NAMALWA (cell line): ENCODE measurements at regions not wholly inside any gene's neighbourhood (a gene's known extent, or its start where the extent isn't known, plus 50 kb on each side); places are given as distances from the start of the nearest gene placed in this dataset.
"Not testable (repeated sequence)": the region's sequence is repeated elsewhere in the genome, so short reads cannot be mapped to it uniquely, and the experiment has no call there.

Experiments used
- DNase-seq: peaks from one replicate; pipeline ENCODE4 v3.0.0-alpha.2; 2015; ENCODE audit warnings: low spot score

DNA sequence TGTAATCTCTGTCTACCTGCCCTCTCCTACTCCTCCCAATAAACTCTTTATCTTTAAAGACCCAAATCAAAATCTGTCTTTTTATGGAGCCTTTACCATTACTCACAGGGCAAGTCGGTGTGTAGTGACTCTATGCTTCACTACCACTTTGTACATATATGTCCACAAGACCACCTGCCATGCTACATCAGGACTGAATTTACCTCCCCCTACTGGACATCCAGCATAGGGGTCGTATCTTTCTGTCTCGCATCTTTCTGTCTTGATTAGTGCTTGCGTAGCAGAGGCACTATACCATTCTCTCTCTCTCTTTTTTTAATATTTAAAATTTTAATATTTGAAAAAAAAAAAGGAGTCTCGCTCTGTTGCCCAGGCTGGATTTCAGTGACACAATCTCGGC is 587.5 kb downstream of the SOX5 start:
- peak; percentile 38 for DNase-seq

DNA sequence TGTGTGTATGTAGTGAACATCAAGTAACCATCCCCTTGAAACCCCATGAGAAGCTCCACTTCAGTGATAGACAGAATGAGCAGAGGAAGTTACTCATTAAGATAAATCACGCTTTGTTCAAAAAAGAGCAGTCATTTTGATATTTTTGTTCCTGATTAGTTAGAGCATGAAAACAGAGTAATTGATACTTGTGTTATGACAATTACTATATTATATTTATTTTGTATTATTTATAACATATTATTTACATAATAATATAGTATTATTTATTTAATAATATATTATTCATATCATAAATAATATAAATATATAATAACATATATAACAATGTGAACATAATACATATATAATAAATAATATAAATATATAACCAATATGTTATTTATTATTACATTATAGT is 580.9 kb downstream of the SOX5 start:
- DNase-seq, result no peak

DNA sequence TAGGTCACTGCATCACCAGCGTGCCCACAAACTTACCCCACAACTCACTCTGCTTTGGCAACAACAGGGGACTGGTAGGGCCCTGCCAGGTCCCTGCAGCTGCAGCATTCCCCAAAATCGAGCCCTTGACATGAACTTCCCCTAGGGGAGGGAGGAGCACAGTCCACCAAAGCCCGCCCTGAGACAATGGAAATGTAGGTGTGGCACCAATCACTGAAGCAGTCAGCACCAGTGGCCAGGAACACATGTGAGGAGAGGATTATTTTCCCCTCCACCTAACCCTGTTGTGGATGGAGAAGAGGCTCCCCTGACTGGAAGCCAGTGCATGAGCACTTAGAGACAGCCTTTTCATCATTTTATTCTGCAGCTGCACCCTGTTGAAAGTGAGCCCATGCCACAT is 573.8 kb downstream of the SOX5 start:
- DNase-seq, result no peak

- peak; percentile 16 for DNase-seq
Observed at GRCh38 chr12:23376238-23376637, 573.2 kb downstream of the SOX5 start.

DNA sequence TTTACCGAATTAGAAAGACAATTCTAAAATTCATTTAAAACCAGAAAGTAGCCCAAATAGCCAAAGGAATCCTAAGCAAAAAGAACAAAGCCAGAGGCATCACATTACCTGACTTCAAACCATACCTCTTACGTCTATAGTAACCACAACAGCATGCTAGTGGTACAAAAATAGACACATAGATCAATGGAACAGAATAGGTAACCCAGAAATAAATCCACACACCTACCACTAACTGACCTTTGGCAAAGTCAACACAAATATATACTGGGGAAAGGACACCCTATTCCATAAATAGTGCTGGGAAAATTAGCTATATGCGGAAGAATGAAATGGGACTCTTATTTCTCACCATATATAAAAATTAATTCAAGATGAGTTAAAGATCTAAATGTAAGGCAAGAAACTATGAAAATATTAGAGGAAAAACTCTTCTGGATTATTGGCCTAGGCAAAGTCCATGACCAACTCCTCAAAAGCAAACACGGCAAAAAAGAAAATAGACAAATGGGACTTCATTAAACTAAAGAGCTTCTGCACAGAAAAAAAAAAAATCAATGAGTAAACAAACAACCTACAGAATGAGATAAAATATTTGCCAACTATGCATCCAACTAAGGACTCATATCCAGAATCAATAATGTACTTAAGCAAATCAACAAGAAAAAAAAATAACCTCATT is 568.9 kb downstream of the SOX5 start:
- DNase-seq, result no peak

DNA sequence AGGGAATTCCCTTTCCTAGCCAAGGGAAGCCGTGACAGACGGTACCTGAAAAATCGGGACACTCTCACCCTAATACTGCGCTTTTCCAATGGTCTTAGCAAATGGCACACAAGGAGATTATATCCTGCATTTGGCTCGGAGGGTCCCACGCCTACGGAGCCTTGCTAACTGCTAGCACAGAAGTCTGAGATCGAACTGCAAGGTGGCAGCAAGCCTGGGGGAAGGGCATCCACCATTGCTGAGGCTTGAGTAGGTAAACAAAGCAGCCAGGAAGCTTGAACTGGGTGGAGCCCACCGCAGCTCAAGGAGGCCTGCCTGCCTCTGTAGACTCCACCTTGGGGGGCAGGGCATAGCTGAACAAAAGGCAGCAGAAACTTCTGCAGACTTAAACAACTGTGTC is 560.6 kb downstream of the SOX5 start:
- not testable (repeated sequence) for DNase-seq

DNA sequence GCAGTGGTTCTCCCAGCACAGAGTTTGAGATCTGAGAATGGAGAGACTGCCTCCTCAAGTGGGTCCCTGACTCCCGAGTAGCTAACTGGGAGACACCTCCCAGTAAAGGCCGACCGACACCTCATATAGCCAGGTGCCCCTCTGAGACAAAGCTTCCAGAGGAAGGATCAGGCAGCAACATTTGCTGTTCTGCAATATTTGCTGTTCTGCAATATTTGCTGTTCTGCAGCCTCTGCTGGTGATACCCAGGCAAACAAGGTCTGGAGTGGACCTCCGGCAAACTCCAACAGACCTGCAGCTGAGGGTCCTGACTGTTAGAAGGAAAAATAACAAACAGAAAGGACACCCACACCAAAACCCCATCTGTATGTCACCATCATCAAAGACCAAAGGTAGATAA is 560.2 kb downstream of the SOX5 start:
- DNase-seq, result not testable (repeated sequence)

DNA sequence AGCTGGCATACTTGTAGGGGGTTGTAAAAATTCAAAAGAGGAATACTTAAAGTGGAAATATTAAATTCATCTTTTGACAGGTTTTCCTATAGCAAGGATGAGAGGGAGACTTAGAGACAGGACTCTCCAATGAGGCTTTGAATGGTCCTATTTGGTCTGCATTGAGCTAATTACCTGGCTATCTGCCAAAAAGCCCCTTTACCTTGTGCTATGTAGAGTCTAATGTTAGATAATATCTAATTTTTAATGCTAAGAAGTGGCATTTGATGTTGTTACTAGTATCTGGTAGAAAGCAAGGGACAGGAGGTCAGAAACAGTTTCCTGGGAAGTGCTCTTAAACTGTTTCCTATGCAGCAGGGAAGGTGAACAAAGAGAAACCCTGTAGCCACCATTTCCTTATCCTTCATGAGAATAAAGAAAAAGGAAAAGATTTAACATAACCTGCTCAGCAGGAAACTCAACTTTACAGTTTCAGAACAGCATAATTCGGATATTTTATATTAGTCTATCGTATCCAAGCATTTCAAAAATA is 550.0 kb downstream of the SOX5 start:
- no peak for DNase-seq

DNA sequence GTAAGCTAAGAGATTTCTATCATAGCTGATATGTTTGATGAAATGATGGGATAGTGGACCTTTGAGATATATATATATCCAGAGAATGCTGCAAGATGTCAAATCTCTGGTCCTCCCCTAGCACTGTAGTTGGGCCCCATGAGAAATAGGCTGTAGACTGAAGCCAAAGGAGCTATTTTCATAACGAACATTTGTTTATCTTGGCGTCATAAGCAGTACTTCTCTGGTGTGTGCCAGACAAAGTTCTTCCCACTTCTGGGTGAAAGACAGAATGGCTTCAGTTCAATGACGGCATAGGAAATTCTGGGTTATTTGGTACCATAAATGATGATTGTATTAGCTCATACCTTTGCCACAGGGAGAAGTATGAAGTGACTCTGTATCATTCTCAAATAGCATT is 534.3 kb downstream of the SOX5 start:
- no peak for DNase-seq

DNA sequence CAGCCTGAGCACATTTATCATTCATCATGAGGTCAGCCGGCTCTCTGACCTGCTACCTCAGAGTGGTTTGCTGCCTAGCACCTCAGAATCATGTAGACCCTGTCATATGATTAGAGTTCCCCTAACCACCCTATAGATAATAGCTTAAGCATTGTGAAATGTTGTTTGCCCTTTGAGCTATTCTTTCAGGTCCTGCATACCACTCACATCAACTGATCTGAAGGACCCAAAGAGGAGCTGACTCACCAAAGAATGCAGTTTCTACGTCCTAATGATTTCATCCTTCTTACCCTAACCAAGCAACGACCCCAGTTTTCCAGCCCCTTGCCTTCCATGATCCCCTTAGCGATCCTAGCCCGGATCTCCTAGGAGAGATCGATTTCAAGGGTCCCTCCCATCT is 527.9 kb downstream of the SOX5 start:
- DNase-seq, result no peak

DNA sequence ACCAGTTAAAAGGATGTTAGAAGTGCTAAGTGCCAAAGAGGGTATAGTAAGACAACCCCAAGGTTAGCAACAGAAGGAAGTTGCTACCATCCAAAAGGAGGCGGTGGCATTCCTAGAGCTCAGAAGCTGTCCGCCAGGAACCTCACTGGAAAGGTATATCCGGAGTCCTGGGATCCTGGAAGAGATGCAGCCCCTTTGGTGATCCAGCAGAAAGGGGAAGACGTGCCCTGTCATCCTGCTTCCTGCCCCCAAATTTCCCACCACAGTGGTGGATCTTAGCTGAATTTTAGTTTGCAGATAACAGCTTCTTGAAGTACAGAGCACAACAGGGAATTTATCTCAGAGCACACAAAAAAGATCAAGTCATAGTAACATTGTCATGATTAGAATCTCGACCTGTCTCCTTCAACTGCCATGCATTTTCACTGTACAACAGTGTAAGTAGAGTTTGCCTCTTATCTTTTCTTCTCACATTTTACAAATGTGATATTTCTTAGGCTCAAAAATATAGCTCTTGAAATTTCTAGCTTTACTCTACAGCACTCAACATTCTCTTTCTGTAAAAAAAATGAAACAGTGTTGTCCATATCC is 526.3 kb downstream of the SOX5 start:
- DNase-seq, result no peak

DNA sequence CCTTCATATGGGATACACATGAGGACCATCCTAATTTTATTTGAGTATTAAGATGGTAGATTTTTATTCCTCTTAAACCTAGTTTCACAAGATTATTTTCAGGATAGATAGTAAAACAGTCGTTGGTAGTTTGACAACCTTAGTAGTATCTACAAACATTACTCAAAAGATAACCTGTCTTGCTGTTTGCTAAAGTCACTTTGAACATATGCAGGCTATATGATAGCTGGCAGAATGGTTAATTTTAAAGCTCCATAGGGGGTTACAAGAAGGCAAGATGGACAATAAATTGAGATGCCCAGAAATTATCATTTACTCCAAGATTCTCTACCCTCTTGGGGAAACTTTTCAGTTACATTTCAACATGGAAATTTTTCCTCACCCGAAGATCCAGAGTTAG is 525.7 kb downstream of the SOX5 start:
- DNase-seq, result no peak

- no peak for DNase-seq
Observed at GRCh38 chr12:23424685-23425084, 524.8 kb downstream of the SOX5 start.

DNA sequence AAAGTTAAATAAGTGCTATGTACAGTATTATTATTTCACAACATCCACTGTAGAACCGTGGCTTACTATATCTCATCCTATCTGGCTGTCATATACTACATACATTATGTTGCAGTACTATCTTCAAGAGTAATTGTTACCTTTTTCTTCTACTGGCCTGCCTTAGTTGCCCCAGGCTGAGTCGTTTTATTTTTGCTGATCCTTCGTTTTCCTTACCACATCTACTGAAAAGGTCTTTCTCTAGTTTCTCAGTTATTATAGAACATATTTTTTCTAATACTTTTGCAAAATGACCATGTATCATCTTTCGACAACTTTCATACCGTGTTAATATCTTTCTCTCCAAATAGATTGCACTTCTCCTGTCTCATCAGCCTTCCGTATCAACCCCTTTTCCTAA is 523.1 kb downstream of the SOX5 start:
- DNase-seq, result no peak

DNA sequence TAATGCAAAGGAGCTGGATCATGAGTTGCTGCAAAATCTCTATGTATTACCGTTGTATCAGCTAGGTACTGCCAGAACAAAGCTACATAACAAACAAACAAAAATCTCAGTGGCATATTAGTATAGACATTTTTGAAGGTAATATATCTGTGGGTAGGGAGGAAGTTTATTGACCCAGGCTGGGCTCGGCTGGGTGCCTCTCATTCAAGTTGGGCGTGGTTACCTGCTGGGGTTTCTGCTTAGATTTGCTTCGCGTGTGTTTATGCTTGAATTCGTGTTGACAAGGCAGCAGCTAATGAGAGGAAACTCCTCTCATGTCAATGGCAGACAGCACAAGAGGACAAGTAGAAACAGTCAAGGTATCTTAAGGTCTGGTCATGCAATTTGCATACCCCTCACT is 520.7 kb downstream of the SOX5 start:
- no peak for DNase-seq

DNA sequence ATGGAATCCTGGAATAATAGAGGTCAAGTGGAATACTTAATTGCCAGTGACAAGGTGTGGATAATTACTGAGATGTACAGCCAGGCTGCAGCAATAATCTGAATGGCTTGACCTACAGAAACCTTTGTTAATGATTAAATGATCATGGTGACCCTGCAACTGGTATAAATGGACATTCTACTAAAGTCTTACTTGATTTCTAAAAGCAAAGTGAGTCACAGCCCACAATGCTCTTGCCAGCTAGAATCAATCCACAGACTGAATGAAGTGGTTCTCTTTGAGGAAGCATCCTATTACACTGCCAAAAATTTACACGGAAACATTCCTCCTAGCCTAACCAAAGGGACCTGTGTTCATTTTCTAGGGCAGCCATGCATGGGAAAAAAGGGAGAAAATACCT is 518.5 kb downstream of the SOX5 start:
- DNase-seq, result no peak

DNA sequence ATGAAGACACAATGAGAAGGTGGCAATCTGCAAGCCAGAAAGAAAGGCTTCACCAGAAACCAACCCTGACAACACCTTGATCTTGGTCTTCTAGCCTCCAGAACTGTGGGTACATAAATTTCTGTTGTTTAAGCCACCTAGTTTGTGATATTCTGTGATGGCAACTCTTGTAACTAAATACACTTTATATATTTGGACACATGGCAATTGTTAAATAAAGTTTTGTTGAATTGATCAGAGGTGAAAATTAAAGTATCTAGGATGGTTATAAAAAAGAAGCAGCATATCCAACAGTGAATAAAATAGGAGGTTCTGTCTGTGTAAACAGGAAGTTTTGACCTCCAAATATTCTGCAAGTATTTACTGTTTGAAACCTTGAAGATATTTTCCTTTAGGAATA is 516.3 kb downstream of the SOX5 start:
- no peak for DNase-seq

DNA sequence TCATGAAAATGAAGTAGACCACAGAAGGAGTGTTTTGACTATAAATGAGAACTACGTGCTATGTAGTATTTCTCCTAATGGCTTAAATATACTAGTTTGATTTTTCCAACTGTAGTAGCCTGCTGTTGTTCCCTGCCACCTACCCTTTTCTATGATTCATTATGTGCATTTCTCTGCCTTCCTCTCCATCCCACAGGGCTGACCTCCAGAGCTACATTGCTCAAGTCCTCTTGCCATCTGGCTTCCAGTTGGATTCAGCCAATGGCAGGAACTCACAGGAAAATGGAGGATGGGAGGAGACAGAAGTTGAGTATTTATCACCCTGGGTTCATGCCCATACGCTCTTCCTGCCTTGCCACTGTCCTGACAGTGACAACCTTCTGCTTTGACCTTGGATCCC is 515.3 kb downstream of the SOX5 start:
- DNase-seq, result no peak

- DNase-seq, result no peak
Observed at GRCh38 chr12:23446746-23447145, 502.7 kb downstream of the SOX5 start.

DNA sequence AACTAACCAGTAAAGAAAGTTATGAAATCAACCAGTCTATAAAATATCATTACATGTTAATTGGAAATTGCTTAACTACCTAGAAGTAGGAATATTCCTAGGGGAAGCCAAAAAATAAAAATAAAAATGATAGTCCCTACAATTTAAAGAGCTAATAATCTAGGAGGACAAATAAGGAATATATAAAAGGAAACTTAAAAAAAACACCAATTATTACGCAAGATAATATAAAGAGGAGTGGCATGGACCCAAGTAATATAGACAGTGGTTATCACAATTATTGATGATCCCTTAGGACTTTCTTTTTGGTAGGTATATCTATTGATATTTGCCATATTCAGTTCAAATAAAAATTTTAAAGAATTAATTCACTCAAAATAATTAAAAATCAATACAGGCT is 498.7 kb downstream of the SOX5 start:
- DNase-seq, result no peak

DNA sequence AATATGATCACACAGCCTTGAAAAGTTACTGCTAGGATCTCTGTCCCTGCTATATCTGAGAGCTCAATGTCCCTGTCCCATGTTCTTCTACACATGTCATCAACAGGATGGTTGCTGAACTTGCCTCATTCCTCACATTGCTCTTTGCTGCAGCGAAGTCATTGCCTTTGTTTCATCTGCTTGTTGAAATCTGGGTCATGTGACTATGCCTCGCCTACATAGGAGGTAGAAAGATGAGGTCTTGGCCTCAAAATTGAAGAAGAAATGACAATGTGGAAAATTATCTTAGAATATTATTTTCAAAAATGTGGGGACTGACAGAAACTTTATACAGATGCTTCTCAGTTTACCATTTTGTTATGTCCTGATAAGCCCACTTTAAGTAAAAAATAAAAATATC is 494.2 kb downstream of the SOX5 start:
- no peak for DNase-seq

DNA sequence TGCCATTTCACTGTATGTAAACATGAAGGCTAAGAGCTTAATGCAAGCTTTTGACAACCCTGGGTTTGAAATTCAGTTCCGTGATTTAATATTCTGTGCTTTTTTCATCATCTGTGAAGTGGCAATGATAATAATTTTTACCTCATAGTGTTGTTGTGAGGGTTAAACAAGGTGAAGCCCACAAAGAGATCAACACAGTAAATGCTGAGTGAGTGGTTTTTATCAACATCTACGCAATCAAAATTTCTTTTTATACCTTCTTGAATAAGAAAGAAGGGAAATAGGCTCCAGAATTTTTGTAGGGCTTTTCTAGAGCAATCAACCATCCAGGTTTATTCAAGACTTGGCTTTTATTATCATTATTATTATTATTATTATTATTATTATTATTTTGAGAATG is 490.8 kb downstream of the SOX5 start:
- DNase-seq, result no peak

DNA sequence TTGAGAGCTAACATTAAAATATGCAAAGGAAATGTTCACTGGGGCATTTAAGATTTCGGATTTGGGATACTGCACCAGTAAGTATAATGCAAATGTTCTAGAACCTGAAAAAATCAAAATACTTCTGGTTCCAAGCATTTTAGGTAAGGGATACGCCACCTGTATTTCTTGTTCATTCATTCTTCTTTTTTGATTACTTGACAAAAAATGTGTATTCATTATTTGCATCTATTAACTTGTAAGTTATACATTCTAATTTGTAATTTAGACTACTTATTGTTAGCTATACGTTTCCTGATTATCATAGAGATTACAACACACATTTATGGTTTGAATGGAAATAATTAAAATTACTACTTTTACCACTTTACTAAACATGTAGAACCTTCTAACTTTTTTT is 486.9 kb downstream of the SOX5 start:
- no peak for DNase-seq

DNA sequence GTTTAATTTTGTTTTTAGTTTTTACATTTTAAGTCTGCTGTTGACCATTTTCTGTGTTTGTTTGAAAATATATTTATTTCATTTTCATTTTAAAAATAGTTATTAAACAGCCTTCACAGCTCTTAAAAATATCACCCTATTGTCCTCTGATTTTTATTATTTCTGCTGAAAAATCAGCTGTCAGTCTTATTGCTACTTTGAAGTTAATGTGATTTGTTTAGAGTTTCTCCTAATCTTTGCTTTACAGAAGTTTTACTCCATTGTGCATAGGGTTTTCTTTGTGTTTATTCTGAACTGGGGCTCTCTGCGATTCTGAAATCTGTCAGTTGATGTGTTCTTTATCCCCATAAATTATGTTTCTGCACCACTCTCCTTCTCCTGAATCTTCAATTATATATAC is 486.3 kb downstream of the SOX5 start:
- no peak for DNase-seq
